Esophagus squamous epithelium (tissue), 5 donors: ENCODE measurements at regions not wholly inside any gene's neighbourhood (a gene's known extent, or its start where the extent isn't known, plus 50 kb on each side); places are given as distances from the start of the nearest gene placed in this dataset.
A peak's percentile ranks its signal among the peaks of the same experiment; 100 is the strongest.

Source experiments
- DNase-seq: peaks from one replicate; lab custom pipeline; 2025; lab: John Stamatoyannopoulos, UW
- H3K27ac ChIP-seq, 4 donors: fragments of 200-600 bp; sonication (generic); one replicate each; pipeline ENCODE4 v1.5.1; 2016 to 2019; ENCODE audit warnings: mild to moderate bottlenecking in 1 of 4
- H3K27me3 ChIP-seq, 4 donors: fragments of 200-600 bp; sonication (generic); 1 replicate in 3 of 4; 2 replicates in 1 of 4; pipeline versions ENCODE4 v1.5.1 to v1.6.0; 2017 to 2021; ENCODE audit warnings: antibody characterized with exemption in 1 of 4
- H3K36me3 ChIP-seq, 3 donors: fragments of 200-600 bp; sonication (generic); one replicate each; pipeline ENCODE4 v1.5.1; 2016 to 2019
- H3K4me1 ChIP-seq, 3 donors: fragments of 200-600 bp; sonication (generic); one replicate each; pipeline ENCODE4 v1.5.1; 2017 to 2019
- H3K4me3 ChIP-seq, 4 donors: fragments of 200-600 bp; sonication (generic); 1 replicate in 3 of 4; 2 replicates in 1 of 4; pipeline ENCODE4 v1.5.1; 2016 to 2019; ENCODE audit warnings: mild to moderate bottlenecking in 2 of 4, moderate library complexity in 1 of 4
- H3K9me3 ChIP-seq, 3 donors: fragments of 200-600 bp; sonication (generic); one replicate each; pipeline ENCODE4 v1.5.1; 2016 to 2019
- CTCF ChIP-seq, 6 experiments: fragments of 450-650 bp in 4 of 6; fragments of 200-600 bp in 2 of 6; sonication (generic) in 2 of 6; IDR thresholded peaks; one replicate each; pipeline ENCODE4 v1.5.1; 2016 to 2019; ENCODE audit warnings: antibody characterized with exemption in 6 of 6, mild to moderate bottlenecking in 4 of 6, moderate library complexity in 4 of 6
- POLR2A ChIP-seq, 4 donors: fragments of 450-650 bp; IDR thresholded peaks; one replicate each; pipeline ENCODE4 v1.6.1; 2017; ENCODE audit warnings: antibody characterized with exemption in 4 of 4, mild to moderate bottlenecking in 4 of 4, moderate library complexity in 3 of 4
- WGBS, 2 donors: methylation state at CpG; one replicate each; pipeline ENCODE4 v1.1.5; 2018; 5-methylcytosine and 5-hydroxymethylcytosine counted together
- intact Hi-C: fragments of 100-400 bp; cut with DNase I; formaldehyde crosslinking; loops from one replicate; pipeline ENCODE4 v1.15.0; 2022
- donor health status: DM: yes; HTN: yes; CAD: no.

- Histone ChIP-seq H3K4me1 (peaks cover 0 to 9% (median 0%) of the 10 kb centered on the region in 3 donors), H3K36me3 (no peaks in the 10 kb centered on the region), H3K27ac (no peak overlapping the region), H3K4me3 (no peak overlapping the region), H3K27me3 (no peaks in the 10 kb centered on the region), H3K9me3 (peaks cover 0 to 2% (median 1%) of the 10 kb centered on the region in 3 donors)
- DNase-seq, result no peak
- 85 to 86% methylated on average over 12 to 13 of the region's 14 CpGs for WGBS, 2 donors
- intact Hi-C loops, result no loop called here
- TF ChIP-seq POLR2A (IDR thresholded peaks at IDR 0.05), result no peak
- no peak for TF ChIP-seq CTCF (IDR thresholded peaks at IDR 0.05)
Measured at GRCh38 chr10:34918776-34919315, 103.8 kb upstream of the PARD3 start.

DNA sequence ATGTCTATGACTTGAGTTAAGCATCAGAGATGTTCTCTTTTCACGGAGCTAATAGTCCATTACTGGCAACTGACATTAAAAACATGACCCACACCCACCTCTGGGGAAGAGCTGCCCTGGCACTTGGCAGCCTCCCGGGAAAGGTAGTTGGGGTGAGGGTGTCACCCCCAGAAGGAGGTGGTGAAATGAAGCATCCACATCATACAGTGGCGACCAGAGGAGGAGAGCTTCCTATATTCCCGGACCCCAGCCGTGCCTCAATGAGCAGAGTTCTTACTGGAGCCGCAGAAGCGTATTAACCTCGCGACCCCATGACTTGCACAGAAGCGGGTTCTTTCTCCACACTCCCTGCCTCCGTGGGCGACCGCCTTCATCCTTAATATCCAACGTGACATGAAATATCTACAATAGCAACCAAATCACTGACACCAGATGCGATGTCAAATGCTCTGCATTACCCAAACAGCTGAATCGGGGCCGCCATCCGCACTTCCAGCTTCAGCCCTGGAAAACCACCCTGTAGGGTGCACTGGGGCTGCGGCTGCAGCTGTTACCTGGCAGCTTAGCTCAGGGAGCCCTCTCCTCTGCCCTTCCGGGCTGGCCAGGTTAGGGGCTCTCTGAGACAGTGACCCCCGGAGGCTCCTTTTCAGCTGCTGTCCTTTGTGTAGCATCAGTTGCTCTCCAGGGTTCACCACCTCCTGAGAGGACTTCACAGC is 103.1 kb upstream of the PARD3 start:
- no peak overlapping the region for H3K4me3 ChIP-seq
- no peaks in the 10 kb centered on the region for H3K36me3 ChIP-seq
- H3K27ac ChIP-seq, result no peak overlapping the region
- 67 to 84% methylated on average over 10 to 21 of the region's 21 CpGs for WGBS, 2 donors
- no peak for DNase-seq
- intact Hi-C loops, result no loop called here
- no peaks in the 10 kb centered on the region for H3K9me3 ChIP-seq
- no peak for TF ChIP-seq CTCF (IDR thresholded peaks at IDR 0.05)
- no peak for TF ChIP-seq POLR2A (IDR thresholded peaks at IDR 0.05)
- no peaks in the 10 kb centered on the region for H3K27me3 ChIP-seq
- peaks cover 0 to 9% (median 0%) of the 10 kb centered on the region in 3 donors for H3K4me1 ChIP-seq

GRCh38 chr10:34916314-34916713 is 101.2 kb upstream of the PARD3 start:
- Histone ChIP-seq H3K27me3 (no peaks in the 10 kb centered on the region), H3K4me1 (peaks cover 0 to 9% (median 0%) of the 10 kb centered on the region in 3 donors), H3K27ac (peak overlapping the region in 1 of 4 donors; percentile 50), H3K9me3 (no peaks in the 10 kb centered on the region), H3K4me3 (no peak overlapping the region), H3K36me3 (no peaks in the 10 kb centered on the region)
- DNase-seq, result no peak
- no peak for TF ChIP-seq POLR2A (IDR thresholded peaks at IDR 0.05)
- TF ChIP-seq CTCF (IDR thresholded peaks at IDR 0.05), result no peak
- intact Hi-C loops, result no loop called here
- 25 to 30% methylated on average over 3 of the region's 3 CpGs for WGBS, 2 donors

- Histone ChIP-seq H3K4me1 (peaks cover 0 to 29% (median 0%) of the 10 kb centered on the region in 3 donors), H3K4me3 (no peak overlapping the region), H3K27ac (no peak overlapping the region), H3K27me3 (no peaks in the 10 kb centered on the region), H3K36me3 (no peaks in the 10 kb centered on the region), H3K9me3 (no peaks in the 10 kb centered on the region)
- 92 to 95% methylated on average over 5 of the region's 5 CpGs for WGBS, 2 donors
- intact Hi-C loops, result no loop called here
- DNase-seq, result no peak
- TF ChIP-seq POLR2A (IDR thresholded peaks at IDR 0.05), result no peak
- no peak for TF ChIP-seq CTCF (IDR thresholded peaks at IDR 0.05)
Measured at GRCh38 chr10:34912771-34913170, 97.7 kb upstream of the PARD3 start.

GRCh38 chr10:34911661-34912205 is 96.6 kb upstream of the PARD3 start:
- TF ChIP-seq POLR2A (IDR thresholded peaks at IDR 0.05) (no peak), CTCF (IDR thresholded peaks at IDR 0.05) (no peak)
- Histone ChIP-seq H3K27me3 (no peaks in the 10 kb centered on the region), H3K4me1 (peaks cover 0 to 39% (median under 1%) of the 10 kb centered on the region in 3 donors), H3K4me3 (no peak overlapping the region), H3K36me3 (no peaks in the 10 kb centered on the region), H3K27ac (no peak overlapping the region), H3K9me3 (no peaks in the 10 kb centered on the region)
- DNase-seq, result no peak
- intact Hi-C loops, result no loop called here
- 88% methylated on average over 6 of the region's 6 CpGs; no CpG with 5 or more reads in 1 of the 2 donors for WGBS, 2 donors
